T1000 (cell line): ENCODE measurements at regions not wholly inside any gene's neighbourhood (a gene's known extent, or its start where the extent isn't known, plus 50 kb on each side); places are given as distances from the start of the nearest gene placed in this dataset.
"Not testable (repeated sequence)": the region's sequence is repeated elsewhere in the genome, so short reads cannot be mapped to it uniquely, and the experiment has no call there.

Source experiments
- DNase-seq: peaks from one replicate; lab custom pipeline; 2025; ENCODE audit warnings: mixed read lengths; lab: John Stamatoyannopoulos, UW

DNA sequence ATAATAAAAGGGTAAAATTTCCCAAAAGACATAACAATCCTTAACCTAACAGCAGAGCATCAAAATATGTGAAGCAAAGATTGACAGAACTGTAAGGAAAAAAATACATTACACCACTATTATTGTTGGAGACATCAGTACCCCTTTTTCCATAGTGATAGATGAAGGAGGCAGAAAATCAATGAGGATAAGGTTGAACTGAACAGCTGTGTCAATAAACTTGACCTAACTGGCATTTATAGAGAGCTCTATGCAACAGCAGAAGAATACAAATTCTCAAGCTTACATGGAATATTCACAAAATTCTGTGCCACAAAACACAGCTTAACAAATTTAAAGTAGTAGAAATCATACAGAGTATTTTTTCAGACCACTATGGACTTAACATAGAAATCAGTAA lies 195.0 kb upstream of the ELAC2 start:
- DNase-seq, result no peak

DNA sequence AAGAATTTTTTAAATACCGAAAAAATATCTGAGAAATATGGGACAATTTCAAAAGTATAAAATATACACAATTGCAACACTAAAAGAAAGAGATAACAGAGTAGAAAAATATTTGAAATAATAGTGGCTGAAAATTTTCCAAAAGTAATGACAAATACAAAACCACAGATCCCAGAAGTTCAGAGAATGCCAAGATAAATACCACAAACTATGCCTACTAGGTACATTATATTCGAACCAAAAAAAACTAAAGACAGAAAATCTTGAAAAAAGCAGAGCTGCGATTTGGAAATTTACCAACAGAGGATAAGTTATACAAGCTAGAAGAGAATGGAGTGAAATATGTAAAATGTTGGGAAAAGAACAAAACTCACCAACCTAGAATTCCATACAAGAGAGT lies 191.3 kb upstream of the ELAC2 start:
- DNase-seq, result no peak

DNA sequence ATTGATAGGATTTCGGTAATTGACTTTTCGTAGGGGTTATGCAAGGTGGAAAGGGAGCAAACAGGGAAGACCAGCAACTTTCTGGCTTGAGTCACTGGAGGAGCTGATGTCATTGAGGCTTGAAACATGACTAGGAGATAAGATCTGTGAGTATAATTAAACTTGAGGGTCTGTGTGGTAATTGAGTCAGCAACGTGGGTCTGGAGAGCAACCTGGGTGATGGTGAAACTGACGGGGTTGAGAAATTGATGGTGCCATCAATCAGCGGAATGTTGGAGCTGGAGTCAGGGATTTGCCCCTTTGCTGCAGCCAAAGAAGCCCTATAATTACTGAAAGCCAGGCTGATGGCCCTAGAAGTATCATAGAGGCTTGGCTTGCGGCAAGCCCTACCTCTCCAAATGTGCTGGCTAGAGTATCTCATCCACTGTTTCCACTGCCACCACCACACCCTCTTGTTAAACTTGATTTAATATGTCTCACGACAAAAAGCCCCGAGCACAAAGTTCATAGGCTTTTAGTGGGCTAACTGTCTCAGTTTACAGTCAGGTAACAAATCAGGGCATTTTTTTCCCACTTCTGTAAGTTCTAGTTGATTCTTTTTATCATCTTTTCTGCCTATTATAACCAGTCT lies 186.9 kb upstream of the ELAC2 start:
- peak; percentile 25 for DNase-seq

DNA sequence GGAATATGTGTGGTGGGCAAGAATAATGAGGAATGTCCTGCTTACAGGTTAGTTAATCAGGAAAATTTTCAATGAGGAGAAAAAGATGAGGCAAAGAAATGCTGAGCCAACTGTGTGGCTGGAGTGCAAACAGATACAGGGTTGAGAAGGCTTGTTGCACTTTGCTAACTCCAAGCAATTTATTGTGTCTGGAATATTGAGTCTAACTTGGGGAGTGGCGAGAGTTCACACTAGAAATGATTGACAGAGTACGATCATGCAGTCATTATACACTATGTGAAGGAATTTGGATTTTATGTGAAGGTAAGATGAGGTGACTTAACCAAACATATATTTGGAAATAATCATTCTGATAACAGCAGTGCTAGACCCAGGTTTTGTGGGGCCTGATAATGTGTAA lies 185.0 kb upstream of the ELAC2 start:
- DNase-seq, result no peak

DNA sequence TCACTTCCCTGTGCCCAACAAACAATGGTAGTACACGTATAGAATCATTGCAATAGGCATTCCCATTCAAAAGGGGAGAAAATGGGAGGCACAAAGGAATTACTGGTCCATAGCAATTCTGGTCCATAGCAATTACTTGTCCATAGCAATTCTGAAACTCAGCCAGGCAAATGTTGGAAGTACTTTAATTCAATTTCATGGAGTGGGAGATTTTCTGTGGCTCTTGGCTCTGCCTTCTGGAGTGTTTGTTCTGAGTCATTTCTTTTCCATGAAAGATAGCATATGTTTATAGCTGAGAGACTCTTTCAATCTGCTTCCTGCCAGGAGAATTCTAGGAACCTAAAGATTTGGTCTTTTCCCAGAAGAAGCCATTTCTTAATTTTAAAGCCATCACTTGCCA lies 182.8 kb upstream of the ELAC2 start:
- DNase-seq, result no peak

DNA sequence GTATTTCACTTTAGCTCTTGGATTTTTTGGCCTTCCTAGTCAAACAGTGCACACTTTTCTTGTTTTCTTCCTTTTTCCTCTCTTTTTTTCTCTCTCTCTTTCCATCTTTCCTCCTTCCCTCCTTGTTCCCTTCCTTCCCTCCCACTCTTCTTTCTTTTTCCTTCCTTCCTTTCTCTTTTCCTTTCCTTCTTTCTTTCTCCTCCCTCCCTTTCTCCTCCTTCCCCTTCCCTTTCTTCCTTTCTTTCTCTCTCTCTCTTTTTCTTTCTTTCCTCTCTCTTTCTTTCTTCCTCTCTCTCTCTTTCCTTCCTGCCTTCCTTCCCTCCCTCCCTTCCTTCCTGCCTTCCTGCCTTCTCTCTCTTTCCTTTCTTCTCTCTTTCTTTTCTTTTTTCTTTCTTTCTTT lies 181.6 kb upstream of the ELAC2 start:
- no peak for DNase-seq

DNA sequence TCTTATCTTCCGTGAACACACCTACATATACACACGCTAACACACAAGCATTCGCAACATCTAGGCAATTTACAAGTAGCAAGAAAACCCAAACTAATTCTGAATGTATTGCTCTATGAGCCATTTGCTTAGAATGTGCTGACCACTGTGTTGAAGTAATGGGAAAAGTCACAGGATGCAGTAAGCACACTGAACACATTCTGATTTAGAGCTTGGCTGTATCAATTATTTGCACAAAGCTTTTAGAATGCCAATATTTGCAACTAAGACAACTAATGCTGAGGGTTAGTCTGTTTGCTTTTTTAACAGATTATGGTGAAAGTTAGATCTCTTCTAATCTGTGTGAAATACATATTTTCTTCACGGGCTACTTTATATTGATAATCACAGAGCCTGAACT lies 179.8 kb upstream of the ELAC2 start:
- no peak for DNase-seq

DNA sequence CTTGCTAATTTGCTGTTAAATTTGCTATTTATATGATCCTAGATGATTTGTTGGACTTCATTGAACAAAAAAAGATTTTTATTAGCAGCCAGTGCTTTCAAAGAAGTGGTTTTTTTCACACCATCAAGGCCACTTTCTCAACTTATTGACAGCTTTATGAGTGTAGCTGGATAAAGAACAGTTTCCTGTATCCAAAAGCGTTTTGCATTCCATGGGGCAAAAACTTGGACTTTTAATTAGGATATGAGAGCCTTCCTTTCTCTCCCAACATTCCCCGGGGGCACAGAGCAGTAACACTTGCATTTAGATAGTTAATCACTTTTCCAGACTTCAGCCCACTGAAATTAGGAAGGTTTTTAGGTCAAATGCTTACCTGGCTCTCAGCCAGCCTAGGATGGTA lies 177.1 kb upstream of the ELAC2 start:
- no peak for DNase-seq

DNA sequence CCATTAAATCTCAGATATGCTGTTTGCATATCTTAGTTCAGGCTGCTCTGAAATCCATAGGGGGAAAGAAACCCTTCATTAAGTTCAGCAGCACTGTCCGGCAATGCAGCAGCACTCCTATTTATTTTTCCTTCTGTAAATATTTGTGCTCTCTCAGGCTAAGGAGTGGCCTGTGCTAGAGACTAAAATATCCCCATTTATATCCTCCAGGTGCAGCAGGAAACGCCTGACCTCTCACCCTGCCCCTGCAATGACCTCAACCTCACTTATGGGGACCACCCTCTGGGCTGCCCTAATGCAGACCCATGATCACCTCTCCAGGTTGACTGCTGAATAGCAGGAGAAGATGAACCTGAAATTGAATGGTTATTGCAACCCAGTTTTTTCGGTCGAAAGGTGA lies 165.0 kb upstream of the ELAC2 start:
- no peak for DNase-seq

DNA sequence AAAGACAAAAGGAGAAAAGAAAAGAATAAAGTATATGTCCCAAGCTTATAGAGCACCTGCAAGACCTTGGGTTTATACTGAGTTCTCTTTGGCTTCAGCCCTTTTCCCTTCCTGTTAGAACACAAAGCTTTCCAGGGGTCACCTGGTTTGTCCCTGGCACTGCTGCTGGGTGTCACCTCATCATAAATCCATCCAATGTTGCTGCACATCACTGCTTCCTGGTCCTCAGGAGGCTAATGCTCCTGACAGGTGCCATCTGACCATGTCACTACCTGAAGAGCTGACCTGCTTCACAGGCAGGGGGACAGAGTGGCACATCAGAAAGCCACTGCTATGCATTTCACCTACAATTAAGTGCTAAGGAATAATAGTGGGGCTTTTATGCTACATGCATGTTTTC lies 164.6 kb upstream of the ELAC2 start:
- DNase-seq, result no peak

DNA sequence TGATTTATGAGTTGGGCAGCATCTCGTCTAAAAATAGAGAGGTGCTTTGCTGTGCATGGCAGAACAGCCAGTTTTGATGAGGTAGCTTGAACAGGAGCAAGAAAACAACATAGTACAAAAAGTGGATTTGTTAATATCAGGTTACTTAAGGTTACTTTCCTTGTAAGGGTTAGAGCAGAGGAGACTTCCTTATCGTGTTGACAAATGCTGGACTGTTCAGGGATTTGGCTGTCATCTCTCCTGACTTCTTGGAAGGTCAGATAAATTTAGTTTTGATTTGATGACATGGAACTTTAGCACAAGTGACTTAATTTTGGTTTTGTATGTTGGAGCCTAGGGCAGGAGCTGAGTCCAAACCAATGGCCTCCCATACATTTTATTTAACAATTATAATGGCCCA lies 163.9 kb upstream of the ELAC2 start:
- no peak for DNase-seq

DNA sequence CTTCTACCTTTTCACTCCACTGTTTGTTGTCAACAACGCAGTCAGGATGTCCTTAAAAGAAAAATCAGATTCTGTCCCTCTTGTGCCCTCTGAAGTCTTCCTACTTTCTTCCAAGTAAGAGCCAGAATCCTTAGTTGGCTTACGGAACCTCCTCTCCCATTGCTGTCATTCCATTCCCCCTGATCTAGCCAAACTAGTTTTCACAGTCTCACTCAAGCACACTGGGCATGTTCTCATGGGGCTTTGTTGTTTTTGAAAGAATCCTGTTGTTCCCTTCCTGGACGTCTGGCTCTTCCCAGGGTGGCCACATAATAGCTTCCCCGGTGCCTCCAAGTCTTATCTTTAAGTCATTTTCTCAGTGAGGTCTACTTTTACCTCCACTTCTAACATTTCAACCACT lies 158.6 kb upstream of the ELAC2 start:
- no peak for DNase-seq

DNA sequence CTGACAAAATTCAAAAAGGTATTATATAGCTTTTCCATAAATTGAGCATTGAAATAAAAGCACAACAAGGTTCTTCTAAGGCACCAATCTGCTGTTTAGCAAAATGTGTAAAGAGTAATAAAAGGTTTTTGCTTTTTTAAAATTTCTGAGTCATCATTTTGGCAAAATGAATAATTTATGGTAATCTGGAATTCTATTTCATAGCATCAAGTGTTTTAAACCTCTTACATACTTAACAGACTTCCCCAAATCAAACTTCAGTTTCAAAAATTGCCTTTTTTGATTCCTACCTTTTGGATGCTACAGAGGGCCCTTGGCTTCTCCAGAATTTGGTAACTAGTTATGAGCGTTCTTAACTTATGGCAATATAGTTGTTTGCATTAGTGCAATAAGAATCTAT lies 154.0 kb upstream of the ELAC2 start:
- no peak for DNase-seq

DNA sequence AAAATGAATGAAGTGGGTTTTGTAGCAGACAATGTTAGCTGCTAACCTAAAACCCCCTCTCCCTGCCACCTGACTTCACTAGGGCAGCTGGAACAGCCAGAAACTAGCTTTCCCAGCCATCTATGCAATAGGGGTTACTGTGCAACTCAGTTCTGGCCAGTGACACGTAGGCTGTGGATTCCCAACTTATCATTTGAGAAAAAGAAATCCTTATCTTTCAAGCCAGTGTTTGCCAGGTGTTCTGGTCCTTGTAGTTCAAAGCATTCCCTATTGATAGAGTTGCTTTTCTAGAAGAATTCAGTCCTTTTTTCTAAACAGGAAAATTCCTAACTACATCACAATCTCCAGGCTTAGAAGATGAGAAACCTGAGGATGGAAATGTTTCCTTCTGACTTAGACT lies 144.5 kb upstream of the ELAC2 start:
- DNase-seq, result no peak

DNA sequence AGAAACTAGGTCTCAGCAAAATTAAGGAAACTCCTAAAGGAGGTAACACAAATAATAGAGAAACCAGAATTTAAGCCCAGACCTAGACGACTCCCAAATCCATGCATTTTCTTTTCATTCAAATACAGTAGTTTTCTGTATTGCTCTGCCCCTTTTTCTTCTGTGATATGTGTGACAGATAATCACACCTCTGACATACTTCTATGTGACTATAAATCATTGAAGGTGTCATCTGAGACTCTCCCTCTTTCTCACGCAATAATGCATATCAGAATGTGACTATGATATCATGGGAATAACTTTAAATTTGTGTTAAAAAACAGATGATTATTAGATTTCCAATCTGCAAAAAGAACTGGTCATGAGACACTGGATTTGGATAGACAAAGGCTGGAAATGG lies 143.0 kb upstream of the ELAC2 start:
- no peak for DNase-seq

DNA sequence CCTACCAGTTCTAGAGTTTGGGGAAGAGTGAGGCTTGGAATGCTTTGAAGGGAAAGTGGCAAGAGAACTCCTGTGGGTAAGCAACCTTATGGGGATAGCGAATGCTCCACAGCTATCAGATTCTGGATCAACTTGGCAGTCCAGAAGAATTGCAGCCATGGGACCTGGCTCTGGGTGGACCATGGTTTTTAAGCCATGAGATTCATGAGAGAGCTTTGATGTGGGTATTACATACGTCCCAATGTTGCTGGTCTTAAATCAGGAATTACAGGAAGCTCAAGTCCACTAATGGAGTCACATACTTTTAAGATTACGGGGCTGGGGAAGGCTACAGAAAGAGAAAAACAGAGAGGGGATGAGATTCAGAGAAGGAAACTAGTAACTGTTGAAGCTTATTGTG lies 142.5 kb upstream of the ELAC2 start:
- DNase-seq, result no peak

DNA sequence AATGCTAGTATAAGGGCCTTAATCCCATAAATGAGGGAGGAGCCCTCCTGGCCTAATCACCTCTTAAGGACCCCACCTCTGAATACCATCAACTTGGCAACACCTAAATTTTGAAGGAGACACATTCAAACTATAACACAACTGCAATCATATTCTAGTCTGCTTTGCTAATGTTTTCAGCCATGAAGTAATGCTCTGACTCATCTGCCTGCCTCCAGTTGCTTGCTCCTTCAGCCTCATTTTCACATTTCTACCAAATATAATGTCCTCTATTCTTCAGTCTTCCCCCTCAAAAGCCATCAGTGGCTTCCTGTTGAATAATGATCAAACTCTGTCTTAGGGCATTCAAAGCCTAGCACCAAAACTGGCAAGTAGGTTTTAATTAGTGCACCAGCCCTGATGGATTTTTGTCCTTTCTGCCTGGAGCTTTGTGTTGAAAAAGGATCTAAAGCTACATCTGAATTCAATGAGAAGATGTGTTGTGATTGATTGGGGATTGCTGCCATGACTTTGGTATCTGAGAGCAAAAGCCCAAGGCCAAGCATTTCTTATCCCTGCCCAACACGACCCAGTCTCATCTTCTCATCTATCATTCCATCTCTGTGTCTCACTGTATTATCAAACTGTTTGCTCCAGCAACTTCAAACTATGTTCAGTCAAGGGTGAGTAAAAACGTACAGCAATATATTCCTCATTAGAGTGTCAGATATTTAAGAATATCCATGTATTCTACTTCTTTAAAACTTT lies 140.8 kb upstream of the ELAC2 start:
- no peak for DNase-seq

DNA sequence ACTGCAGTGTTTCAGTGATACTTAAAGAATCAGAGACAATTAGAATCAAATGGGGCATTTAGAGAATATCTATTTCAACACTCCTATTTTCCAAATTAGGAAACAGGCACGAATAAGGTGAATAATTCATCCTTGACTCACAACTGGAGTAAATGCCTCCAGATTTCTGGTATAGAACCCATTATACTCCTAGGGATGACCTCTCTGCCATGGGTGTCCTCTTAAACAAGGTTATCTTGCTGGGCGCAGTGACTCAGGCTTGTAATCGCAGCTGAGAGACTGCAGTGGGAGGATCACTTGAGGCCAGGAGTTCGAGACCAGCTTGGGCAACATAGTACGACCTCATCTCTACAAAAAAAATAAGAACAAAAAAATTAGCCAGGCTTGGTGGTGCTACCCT lies 139.8 kb upstream of the ELAC2 start:
- DNase-seq, result no peak

DNA sequence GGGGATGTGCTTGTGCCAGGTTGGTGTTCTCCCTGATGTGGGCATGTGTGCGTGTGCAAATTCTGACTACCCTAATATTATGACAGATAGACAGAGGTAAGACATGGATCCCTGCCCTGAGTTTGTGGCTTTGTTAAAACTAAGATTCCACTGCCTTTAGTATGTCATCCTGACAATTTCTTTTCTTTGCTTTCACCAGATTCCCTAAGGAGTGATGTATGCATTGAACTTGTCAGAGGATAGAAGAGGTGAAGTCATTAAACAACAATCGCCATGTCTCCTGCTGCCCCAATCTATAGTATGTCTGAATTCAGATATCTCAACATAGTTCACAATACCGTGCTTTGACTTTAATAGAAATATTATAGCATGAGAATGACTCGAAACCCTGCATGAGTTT lies 137.1 kb upstream of the ELAC2 start:
- DNase-seq, result no peak

DNA sequence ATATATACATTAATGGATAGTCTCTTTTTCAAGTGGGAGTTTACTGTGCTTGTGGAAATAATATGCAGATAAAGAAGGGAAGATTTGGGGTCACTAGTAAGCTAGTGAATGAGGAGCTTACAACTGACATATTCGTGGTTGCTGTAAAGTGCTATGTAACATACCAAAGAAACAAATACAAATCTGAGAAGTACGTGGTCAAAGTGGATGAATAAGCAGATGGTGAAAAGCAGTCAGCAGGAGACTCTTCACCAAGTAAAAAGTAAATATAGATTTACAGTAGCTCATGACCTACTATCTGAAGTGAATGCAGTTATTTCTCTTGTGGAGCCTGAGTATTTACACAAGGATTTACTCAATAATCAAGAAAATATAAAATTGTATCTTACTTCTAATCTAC lies 136.6 kb upstream of the ELAC2 start:
- no peak for DNase-seq

DNA sequence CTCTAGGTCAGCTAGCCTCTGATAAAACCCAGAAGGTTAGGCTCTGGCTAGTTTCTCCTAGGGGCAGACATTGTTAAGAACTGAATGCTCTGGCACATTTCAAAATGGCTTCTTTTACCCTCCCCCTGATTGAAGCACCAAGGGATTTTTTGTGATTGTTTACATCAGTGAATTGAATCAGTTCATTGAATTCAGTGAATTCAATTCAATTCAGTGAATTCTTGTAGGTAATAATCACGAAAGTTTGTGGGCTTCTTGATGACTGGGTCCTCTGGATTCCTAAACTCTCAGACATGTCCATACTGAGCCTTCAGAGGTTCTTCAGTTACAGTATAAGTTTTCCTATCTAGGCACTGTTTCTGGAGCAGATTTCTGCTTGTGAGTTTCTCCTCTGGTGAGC lies 135.2 kb upstream of the ELAC2 start:
- DNase-seq, result no peak

DNA sequence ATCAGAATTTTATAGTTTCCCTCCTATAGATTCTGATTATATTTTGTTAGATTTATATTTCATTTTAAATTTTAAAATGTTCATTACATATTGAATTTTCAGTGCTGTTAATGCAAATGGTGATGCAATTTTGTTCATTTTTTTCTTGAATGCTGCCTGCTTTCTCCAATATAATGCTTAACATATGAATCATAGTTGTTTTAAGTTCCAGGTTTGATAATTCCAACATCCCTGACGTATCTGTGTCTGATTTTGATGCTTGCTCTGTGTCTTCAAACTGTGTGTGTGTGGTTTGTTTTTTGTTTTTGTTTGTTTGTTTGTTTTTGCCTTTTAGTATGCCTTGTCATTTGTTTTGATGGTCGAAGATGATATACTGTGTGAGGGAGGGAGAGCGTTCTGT lies 134.7 kb upstream of the ELAC2 start:
- DNase-seq, result no peak

DNA sequence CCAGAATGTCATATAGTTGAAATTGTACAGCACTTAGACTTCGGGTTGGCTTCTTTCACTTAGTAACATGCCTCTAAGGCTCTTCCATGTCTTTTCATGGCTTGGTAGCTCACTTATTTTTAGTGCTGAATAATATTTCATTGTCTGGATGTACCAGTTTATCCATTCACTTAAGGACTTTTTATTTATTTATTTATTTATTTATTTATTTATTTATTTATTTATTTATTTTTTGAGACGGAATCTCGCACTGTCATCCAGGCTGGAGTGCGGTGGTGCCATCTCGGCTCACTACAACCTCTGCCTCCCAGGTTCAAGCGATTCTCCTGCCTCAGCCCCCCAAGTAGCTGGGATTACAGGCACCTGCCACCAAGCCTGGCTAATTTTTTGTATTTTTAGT lies 132.9 kb upstream of the ELAC2 start:
- DNase-seq, result not testable (repeated sequence)

DNA sequence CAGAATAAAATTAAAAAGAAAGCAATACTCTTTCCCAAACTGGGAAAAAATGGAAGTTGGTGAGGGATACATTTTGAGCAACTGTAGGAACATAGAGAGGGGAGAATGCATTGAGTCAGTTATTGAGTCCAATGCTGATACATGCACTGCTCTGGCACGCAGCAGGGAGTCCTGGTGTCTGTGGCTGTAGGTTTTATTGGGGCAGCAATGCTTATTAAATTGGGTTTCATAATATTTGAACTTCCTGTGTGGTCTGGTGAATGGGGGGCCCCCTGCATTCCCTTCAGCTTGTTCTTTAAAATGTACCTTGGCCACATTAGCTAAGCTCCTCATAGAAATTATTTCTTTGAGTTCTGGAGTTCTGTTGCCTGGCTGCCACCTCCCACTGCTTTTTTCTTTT lies 125.2 kb upstream of the ELAC2 start:
- DNase-seq, result no peak
